ENCODE measurements at regions not wholly inside any gene's neighbourhood (a gene's known extent, or its start where the extent isn't known, plus 50 kb on each side); places are given as distances from the start of the nearest gene placed in this dataset.

DNA sequence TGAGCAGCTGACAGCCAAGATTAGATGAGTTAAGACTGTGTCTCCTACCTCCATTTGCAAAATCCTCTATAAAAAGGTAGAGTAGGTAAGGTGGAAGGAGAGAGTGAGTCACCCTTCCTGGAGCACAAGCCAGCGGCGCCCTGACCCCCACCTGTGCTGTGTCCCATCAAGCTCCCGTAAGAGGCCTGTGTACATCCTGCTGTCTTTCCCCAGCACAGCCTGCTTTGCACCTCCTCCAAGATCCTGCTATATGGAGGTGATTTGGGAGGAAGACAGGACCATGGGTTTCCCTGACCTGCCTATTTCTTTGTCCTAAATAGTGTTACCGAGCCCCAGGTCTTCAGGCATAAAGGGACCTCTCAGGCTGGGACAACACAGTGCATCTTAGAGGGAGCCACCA is 62.3 kb upstream of the UQCRFS1 start:
- peaks cover 0 to 3% of the 10 kb centered on the region in 2 donors for H3K4me1 ChIP-seq (ENCODE audit: control insufficient read depth in 2 of 2, insufficient read depth in 1 of 2, low read depth in 1 of 2, low read length in 2 of 2)
- H4K8ac ChIP-seq (ENCODE audit: low read depth, low read length) = no peak overlapping the region
- peaks cover 0 to 3% of the 10 kb centered on the region in 2 donors for H3K9me3 ChIP-seq (replicated peaks in 1 of 2; ENCODE audit: control insufficient read depth in 2 of 2, insufficient read depth in 1 of 2, low read depth in 1 of 2, low read length in 2 of 2)
- H2AFZ ChIP-seq (ENCODE audit: low read length) = no peak overlapping the region
- no peak for DNase-seq (ENCODE audit: low spot score)
- WGBS, 2 donors (ENCODE audit: extremely low coverage in 2 of 2, insufficient read length in 2 of 2, insufficient replicate concordance in 1 of 2) = no CpG with 5 or more reads among the region's 4 CpGs
- H3K79me1 ChIP-seq (ENCODE audit: low read depth, low read length) = no peaks in the 10 kb centered on the region
- H3K18ac ChIP-seq (ENCODE audit: low read length) = no peak overlapping the region
- no peak overlapping the region for H3K4me2 ChIP-seq (ENCODE audit: insufficient read depth, low read length, poor library complexity, severe bottlenecking)
- H2BK120ac ChIP-seq (ENCODE audit: low read depth, low read length) = no peak overlapping the region
- no peak overlapping the region for H3K4me3 ChIP-seq (ENCODE audit: low read length in 2 of 2)
- H3K9ac ChIP-seq (ENCODE audit: low read depth, low read length, poor library complexity) = no peak overlapping the region
- no peak overlapping the region for H2AK5ac ChIP-seq (ENCODE audit: low read depth, low read length)
- no peak overlapping the region for H2BK5ac ChIP-seq (ENCODE audit: low read length)
- H2BK15ac ChIP-seq (ENCODE audit: low read length) = no peak overlapping the region
- H3K14ac ChIP-seq (ENCODE audit: low read length) = no peak overlapping the region
- H4K91ac ChIP-seq (ENCODE audit: low read depth, low read length, poor library complexity) = no peak overlapping the region
- no peak overlapping the region for H2BK12ac ChIP-seq (ENCODE audit: low read length)
- no peak overlapping the region for H3K23ac ChIP-seq (ENCODE audit: low read depth, low read length, poor library complexity)
- peaks cover 0 to 3% (median 0%) of the 10 kb centered on the region in 3 experiments for H3K27me3 ChIP-seq (ENCODE audit: control insufficient read depth in 3 of 3, insufficient read depth in 3 of 3, low read depth in 1 of 3, low read length in 3 of 3)
- H3K4ac ChIP-seq (ENCODE audit: low read length) = no peak overlapping the region
- no peak overlapping the region for H3K27ac ChIP-seq (replicated peaks; ENCODE audit: low read length)
- H3K36me3 ChIP-seq (replicated peaks in 1 of 2; ENCODE audit: control insufficient read depth in 2 of 2, insufficient read depth in 2 of 2, low read length in 2 of 2) = peaks cover 0 to 2% of the 10 kb centered on the region in 2 donors

DNA sequence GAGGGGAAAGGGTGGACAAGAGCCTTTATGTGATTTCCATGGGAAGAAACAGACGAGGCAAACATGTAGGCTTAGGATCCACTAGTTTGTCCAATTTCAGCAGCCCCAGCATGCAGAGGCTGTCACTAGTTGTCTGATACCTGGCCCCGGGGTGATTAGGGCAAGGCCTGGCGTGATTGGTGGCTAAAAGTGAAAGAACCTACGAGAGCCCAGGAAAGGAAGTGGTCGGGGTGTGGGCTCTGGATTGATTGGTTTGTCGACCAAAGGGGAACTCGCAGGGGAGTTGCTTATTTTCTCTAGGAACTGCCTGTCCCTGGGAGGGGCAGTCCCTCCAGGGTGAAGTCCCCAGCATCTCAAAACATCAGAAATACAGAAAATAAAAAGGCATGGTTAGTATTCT is 64.2 kb upstream of the UQCRFS1 start:
- H3K9ac ChIP-seq (ENCODE audit: low read depth, low read length, poor library complexity) = peak overlapping the region; percentile 15
- no peak for DNase-seq (ENCODE audit: low spot score)
- H2AFZ ChIP-seq (ENCODE audit: low read length) = peak overlapping the region; percentile 71
- no peaks in the 10 kb centered on the region for H3K79me1 ChIP-seq (ENCODE audit: low read depth, low read length)
- no peak overlapping the region for H2BK12ac ChIP-seq (ENCODE audit: low read length)
- no peak overlapping the region for H3K4me3 ChIP-seq (ENCODE audit: low read length in 2 of 2)
- H2BK15ac ChIP-seq (ENCODE audit: low read length) = no peak overlapping the region
- H2BK5ac ChIP-seq (ENCODE audit: low read length) = no peak overlapping the region
- no peak overlapping the region for H3K23ac ChIP-seq (ENCODE audit: low read depth, low read length, poor library complexity)
- H4K91ac ChIP-seq (ENCODE audit: low read depth, low read length, poor library complexity) = no peak overlapping the region
- H3K27ac ChIP-seq (replicated peaks; ENCODE audit: low read length) = no peak overlapping the region
- no peak overlapping the region for H4K8ac ChIP-seq (ENCODE audit: low read depth, low read length)
- peaks cover 0 to 3% of the 10 kb centered on the region in 2 donors for H3K4me1 ChIP-seq (ENCODE audit: control insufficient read depth in 2 of 2, insufficient read depth in 1 of 2, low read depth in 1 of 2, low read length in 2 of 2)
- no peak overlapping the region for H3K4me2 ChIP-seq (ENCODE audit: insufficient read depth, low read length, poor library complexity, severe bottlenecking)
- no peak overlapping the region for H2BK120ac ChIP-seq (ENCODE audit: low read depth, low read length)
- no peaks in the 10 kb centered on the region for H3K27me3 ChIP-seq (ENCODE audit: control insufficient read depth in 3 of 3, insufficient read depth in 3 of 3, low read depth in 1 of 3, low read length in 3 of 3)
- H3K36me3 ChIP-seq (replicated peaks in 1 of 2; ENCODE audit: control insufficient read depth in 2 of 2, insufficient read depth in 2 of 2, low read length in 2 of 2) = no peaks in the 10 kb centered on the region
- no CpG with 5 or more reads among the region's 7 CpGs for WGBS, 2 donors (ENCODE audit: extremely low coverage in 2 of 2, insufficient read length in 2 of 2, insufficient replicate concordance in 1 of 2)
- H2AK5ac ChIP-seq (ENCODE audit: low read depth, low read length) = no peak overlapping the region
- H3K9me3 ChIP-seq (replicated peaks in 1 of 2; ENCODE audit: control insufficient read depth in 2 of 2, insufficient read depth in 1 of 2, low read depth in 1 of 2, low read length in 2 of 2) = no peaks in the 10 kb centered on the region
- H3K18ac ChIP-seq (ENCODE audit: low read length) = no peak overlapping the region
- H3K4ac ChIP-seq (ENCODE audit: low read length) = no peak overlapping the region
- H3K14ac ChIP-seq (ENCODE audit: low read length) = no peak overlapping the region

DNA sequence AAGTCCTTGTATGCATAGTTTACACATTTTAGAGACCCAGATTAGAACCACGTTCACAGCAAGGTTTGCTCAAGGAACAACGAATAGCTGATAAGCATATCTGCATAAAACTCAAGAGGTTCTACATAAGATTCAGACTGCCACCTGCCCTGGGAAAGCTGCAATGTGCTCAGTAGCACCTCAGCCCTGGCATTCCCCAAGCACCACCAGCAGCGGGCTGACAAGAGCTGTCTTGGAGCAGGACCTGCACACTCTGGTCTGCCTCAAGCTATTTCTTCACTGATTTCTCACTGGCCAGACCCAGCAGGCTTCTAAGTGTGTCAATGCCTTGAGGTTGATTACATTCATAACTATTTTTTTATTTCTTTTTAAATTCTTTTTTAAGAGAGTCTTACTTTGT is 65.8 kb upstream of the UQCRFS1 start:
- Histone ChIP-seq H3K14ac (ENCODE audit: low read length) (no peak overlapping the region), H2BK12ac (ENCODE audit: low read length) (no peak overlapping the region), H3K79me1 (ENCODE audit: low read depth, low read length) (no peaks in the 10 kb centered on the region), H3K4ac (ENCODE audit: low read length) (no peak overlapping the region), H3K18ac (ENCODE audit: low read length) (no peak overlapping the region), H2BK5ac (ENCODE audit: low read length) (no peak overlapping the region), H3K9me3 (replicated peaks in 1 of 2; ENCODE audit: control insufficient read depth in 2 of 2, insufficient read depth in 1 of 2, low read depth in 1 of 2, low read length in 2 of 2) (no peaks in the 10 kb centered on the region), H3K4me3 (ENCODE audit: low read length in 2 of 2) (no peak overlapping the region), H3K4me2 (ENCODE audit: insufficient read depth, low read length, poor library complexity, severe bottlenecking) (no peak overlapping the region), H2AK5ac (ENCODE audit: low read depth, low read length) (no peak overlapping the region), H3K9ac (ENCODE audit: low read depth, low read length, poor library complexity) (no peak overlapping the region), H3K23ac (ENCODE audit: low read depth, low read length, poor library complexity) (no peak overlapping the region), H4K8ac (ENCODE audit: low read depth, low read length) (no peak overlapping the region), H3K27me3 (ENCODE audit: control insufficient read depth in 3 of 3, insufficient read depth in 3 of 3, low read depth in 1 of 3, low read length in 3 of 3) (no peaks in the 10 kb centered on the region), H4K91ac (ENCODE audit: low read depth, low read length, poor library complexity) (no peak overlapping the region), H2AFZ (ENCODE audit: low read length) (no peak overlapping the region), H3K36me3 (replicated peaks in 1 of 2; ENCODE audit: control insufficient read depth in 2 of 2, insufficient read depth in 2 of 2, low read length in 2 of 2) (no peaks in the 10 kb centered on the region), H3K4me1 (ENCODE audit: control insufficient read depth in 2 of 2, insufficient read depth in 1 of 2, low read depth in 1 of 2, low read length in 2 of 2) (peaks cover 0 to 3% of the 10 kb centered on the region in 2 donors), H3K27ac (replicated peaks; ENCODE audit: low read length) (no peak overlapping the region), H2BK15ac (ENCODE audit: low read length) (no peak overlapping the region), H2BK120ac (ENCODE audit: low read depth, low read length) (no peak overlapping the region)
- DNase-seq (ENCODE audit: low spot score) = no peak
- no CpG with 5 or more reads among the region's 3 CpGs for WGBS, 2 donors (ENCODE audit: extremely low coverage in 2 of 2, insufficient read length in 2 of 2, insufficient replicate concordance in 1 of 2)

DNA sequence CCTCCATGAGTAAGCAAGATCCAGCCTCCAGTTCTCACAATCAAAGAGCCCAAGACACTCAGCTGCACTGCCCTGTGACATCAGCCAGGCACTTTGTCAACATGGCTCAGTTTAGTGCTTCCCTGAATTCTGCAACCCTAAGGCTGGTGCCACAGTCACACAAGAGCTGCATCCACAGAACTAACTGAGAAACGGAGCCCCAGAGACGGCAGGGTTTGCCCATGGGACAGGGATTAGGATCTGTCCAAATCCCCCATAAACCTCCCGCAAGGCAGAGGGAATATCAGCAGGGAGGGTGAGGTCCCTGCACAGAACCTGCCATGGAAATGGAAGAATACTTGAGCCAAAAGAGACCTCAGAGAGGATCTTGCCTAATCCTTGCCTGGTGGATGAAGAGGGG is 70.4 kb upstream of the UQCRFS1 start:
- Histone ChIP-seq H4K8ac (ENCODE audit: low read depth, low read length) (no peak overlapping the region), H3K36me3 (replicated peaks in 1 of 2; ENCODE audit: control insufficient read depth in 2 of 2, insufficient read depth in 2 of 2, low read length in 2 of 2) (no peaks in the 10 kb centered on the region), H2BK15ac (ENCODE audit: low read length) (no peak overlapping the region), H3K4me1 (ENCODE audit: control insufficient read depth in 2 of 2, insufficient read depth in 1 of 2, low read depth in 1 of 2, low read length in 2 of 2) (no peaks in the 10 kb centered on the region), H3K14ac (ENCODE audit: low read length) (no peak overlapping the region), H4K91ac (ENCODE audit: low read depth, low read length, poor library complexity) (no peak overlapping the region), H2AK5ac (ENCODE audit: low read depth, low read length) (no peak overlapping the region), H3K27ac (replicated peaks; ENCODE audit: low read length) (no peak overlapping the region), H2BK12ac (ENCODE audit: low read length) (no peak overlapping the region), H3K27me3 (ENCODE audit: control insufficient read depth in 3 of 3, insufficient read depth in 3 of 3, low read depth in 1 of 3, low read length in 3 of 3) (no peaks in the 10 kb centered on the region), H3K9me3 (replicated peaks in 1 of 2; ENCODE audit: control insufficient read depth in 2 of 2, insufficient read depth in 1 of 2, low read depth in 1 of 2, low read length in 2 of 2) (no peaks in the 10 kb centered on the region), H2AFZ (ENCODE audit: low read length) (no peak overlapping the region), H3K4ac (ENCODE audit: low read length) (no peak overlapping the region), H3K4me2 (ENCODE audit: insufficient read depth, low read length, poor library complexity, severe bottlenecking) (no peak overlapping the region), H3K79me1 (ENCODE audit: low read depth, low read length) (no peaks in the 10 kb centered on the region), H3K9ac (ENCODE audit: low read depth, low read length, poor library complexity) (no peak overlapping the region), H2BK5ac (ENCODE audit: low read length) (no peak overlapping the region), H3K18ac (ENCODE audit: low read length) (peak overlapping the region; percentile 15), H2BK120ac (ENCODE audit: low read depth, low read length) (no peak overlapping the region), H3K4me3 (ENCODE audit: low read length in 2 of 2) (no peak overlapping the region), H3K23ac (ENCODE audit: low read depth, low read length, poor library complexity) (no peak overlapping the region)
- no peak for DNase-seq (ENCODE audit: low spot score)
- WGBS, 2 donors (ENCODE audit: extremely low coverage in 2 of 2, insufficient read length in 2 of 2, insufficient replicate concordance in 1 of 2) = no CpG with 5 or more reads among the region's 3 CpGs

Measured in neuronal stem cell (in vitro differentiated cells).